ENCODE measurements at regions not wholly inside any gene's neighbourhood (a gene's known extent, or its start where the extent isn't known, plus 50 kb on each side); places are given as distances from the start of the nearest gene placed in this dataset.
"Not testable (repeated sequence)": the region's sequence is repeated elsewhere in the genome, so short reads cannot be mapped to it uniquely, and the experiment has no call there.

DNA sequence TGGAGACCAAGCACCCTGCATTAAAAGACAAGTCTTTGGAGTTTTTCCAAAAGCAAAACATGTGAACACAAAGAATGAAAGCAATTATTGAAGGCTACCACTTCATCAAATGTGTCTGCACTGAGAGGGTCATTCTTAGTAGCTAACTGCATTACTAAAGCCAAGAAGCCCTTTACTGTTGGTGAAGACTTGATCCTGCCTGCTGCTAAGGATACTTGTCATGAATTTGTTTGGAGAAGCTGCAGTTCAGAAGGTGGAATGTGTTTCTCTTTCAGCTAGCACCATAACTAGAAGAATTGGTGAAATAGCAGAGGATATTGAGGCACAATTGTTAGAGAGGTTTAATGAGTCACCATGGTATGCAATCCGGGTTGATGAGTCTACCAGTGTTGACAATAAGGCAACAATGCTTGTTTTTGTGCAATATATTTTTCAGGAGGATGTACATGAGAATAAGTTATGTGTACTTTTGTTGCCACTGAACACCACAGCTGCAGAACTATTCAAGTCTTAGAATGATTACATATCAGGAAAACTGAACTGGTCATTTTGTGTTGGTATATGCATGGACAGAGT, 457.3 kb upstream of the ISX start:
- DNase-seq: no peak

DNA sequence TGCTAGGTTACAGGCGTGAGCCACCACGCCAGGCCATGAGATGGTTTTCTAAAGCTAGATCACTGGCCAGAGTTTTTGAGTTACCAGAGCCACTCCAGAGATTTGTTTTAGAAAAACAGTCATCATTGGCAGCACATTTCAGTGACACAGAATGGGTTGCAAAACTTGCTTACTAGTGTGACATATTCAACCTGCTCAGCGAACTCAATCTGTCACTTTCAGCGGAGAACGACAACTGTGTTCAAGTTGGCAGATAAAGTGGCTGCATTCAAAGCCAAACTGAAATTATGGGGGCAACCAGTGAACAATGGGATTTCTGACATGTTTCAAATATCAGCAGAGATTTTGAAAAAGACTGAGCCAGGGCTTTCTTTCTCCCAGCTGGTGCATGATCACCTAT, 456.3 kb upstream of the ISX start:
- DNase-seq: no peak

DNA sequence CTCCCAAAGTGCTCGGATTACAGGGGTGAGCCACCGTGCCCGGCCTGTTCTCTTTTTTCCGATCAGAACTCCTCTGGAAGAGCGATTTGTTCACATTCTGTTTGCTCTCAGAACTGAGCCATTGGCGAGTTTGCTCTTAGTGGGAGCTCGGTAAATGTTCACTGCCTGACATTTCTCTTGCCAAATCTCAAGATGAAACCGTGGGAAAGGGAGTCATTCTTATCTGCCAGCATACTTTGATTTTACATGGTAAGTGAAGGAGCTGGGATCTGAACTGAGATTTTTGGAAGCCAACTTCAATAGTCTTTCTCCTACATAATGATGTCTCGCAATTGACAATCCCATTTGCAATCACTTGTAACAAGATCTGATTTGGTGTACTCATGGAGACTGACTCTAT, 445.8 kb upstream of the ISX start:
- no peak for DNase-seq

DNA sequence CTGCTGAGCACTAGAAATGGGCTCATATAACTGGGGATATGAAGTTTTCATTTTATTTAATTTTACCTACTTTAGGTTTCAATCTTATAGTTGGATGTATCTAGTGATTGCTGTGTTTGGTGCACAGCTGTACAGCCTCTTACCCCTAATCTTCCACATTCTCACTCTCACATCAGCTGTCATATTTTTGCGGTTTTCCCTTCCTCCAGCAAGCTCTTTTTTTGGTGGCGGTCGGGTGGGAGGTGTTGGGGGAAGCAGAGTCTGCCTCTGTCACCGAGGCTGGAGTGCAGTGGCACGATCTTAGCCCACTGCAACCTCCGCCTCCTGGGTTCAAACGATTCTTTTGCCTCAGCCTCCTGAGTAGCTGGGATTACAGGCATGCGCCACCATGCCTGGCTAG, 445.1 kb upstream of the ISX start:
- DNase-seq: no peak

DNA sequence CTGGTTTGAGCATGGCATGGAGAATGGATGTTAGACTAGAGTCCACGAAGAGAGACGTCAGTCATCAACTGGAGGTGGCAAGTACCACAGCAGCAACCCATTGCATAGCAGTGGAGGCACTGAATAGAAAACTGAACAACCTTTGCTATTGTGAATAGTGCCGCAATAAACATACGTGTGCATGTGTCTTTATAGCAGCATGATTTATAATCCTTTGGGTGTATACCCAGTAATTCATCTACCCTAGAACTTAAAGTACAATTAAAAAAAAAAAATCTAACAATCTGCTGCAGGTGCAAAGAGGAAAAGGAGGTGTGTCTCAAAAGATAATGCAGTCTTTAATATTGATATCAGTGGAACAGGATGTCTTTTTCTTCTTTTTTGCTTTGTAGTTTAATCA, 443.4 kb upstream of the ISX start:
- DNase-seq: no peak

DNA sequence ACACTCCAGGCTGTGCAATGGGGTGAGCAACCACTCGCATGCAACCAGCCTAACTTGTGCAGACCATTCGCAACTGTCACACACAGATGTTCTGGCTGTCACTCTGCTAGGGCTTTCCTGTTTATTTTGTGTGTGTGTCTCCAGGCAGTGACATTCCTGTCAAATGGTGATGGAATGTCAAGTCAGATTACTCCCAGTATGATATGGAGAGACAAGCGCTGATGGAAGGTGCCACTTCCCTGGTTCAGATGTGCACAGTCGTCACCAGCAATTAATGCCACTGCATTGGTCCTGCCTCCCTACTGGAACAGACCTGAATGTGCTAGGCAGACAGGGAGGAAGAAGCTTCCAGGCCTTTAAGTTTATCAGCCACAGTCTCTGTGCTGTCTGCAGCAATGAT, 442.4 kb upstream of the ISX start:
- DNase-seq: no peak

DNA sequence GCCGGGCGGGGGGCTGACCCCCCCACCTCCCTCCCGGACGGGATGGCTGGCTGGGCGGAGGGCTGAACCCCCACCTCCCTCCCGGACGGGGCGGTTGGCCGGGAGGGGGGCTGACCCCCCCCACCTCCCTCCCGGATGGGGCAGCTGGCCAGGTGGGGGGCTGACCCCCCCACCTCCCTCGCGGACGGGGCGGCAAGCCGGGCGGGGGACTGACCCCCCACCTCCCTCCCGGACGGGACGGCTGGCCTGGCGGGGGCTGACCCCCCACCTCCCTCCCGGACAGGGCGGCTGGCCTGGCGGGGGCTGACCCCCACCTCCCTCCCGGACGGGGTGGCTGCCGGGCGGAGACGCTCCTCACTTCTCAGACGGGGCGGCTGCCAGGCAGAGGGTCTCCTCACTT, 440.1 kb upstream of the ISX start:
- DNase-seq: not testable (repeated sequence)

DNA sequence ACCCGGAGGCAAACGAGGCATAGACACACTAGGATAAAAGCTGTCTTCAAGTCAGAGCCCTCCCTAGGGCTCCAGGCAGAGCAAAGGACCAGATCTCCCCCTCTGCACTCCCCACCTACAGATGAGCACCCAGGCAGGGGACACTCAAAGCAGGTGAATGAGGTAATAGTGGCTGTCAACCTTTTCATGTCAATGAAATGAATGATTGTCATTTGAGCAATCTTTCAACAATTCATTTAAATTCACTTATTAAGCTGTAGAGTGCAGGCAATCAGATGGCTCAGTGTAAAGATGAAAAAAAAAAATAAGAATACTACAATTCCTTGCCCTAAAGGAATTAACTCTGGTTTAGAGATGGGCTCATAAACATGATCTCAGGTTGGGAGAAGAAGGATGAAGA, 427.8 kb upstream of the ISX start:
- no peak for DNase-seq

DNA sequence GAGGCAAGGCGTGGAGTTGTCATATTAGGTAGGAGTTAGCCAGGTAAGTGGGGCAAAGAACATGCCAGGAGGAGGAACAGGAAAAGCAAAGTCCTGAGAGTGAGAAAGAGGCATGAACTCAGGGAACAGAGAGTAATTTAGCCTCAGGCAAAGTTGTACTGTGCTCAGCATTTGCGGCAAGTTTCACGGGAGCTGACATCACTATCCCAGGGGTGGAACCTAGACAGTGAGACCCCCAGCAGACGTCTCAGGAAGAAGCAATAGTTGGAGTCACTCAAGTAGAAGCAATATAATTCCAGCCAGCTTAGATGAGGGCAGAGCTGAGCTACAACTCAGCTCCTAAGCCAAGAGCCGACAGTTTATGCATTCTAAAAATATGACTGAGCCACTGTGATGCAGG, 426.0 kb upstream of the ISX start:
- no peak for DNase-seq

DNA sequence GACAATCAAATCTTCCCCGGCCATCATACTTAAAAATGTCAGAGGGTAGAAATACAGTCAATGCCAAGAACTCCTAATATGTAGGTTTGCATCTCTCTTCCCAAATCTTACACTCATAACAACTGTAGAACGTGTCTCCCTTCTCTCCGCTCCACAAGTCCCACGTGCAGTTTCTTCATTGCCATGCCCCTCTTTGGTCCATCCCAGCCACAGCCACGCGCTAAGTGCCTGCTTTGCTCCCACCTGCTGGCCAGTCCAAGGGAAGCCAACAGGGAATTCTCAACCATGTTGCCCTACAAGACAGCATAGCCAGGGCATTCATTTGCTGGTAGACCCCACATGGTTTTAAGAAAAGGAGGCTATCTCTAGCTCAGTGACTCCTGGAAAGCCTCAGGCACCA, 420.6 kb upstream of the ISX start:
- no peak for DNase-seq

DNA sequence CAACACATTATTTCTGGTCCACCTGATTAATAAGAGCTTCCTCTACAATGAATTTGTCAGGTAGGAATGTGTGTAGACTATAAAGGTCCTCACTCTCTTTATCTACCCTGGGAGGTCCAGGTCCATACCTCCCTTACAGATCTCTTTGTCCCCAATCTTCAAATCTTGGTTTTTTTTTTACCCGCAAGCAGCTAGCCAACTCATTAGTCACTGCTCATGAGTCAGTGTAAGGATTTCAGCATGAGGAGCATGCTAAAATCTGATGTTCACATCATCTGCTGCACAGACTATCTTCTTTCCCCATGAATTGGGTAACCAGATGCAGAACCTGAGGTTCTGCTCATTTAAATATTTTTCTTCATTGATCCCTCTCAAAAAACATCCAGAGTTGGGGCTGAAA, 397.0 kb upstream of the ISX start:
- DNase-seq: no peak

DNA sequence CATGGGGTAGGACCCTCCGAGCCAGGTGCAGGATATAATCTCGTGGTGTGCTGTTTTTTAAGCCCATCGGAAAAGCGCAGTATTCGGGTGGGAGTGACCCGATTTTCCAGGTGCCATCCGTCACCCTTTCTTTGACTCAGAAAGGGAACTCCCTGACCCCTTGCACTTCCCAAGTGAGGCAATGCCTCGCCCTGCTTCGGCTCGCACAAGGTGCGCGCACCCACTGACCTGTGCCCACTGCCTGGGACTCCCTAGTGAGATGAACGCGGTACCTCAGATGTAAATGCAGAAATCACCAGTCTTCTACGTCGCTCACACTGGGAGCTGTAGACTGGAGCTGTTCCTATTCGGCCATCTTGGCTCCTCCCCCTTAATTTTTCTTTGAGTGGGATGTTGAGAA, 382.9 kb upstream of the ISX start:
- DNase-seq: not testable (repeated sequence)

DNA sequence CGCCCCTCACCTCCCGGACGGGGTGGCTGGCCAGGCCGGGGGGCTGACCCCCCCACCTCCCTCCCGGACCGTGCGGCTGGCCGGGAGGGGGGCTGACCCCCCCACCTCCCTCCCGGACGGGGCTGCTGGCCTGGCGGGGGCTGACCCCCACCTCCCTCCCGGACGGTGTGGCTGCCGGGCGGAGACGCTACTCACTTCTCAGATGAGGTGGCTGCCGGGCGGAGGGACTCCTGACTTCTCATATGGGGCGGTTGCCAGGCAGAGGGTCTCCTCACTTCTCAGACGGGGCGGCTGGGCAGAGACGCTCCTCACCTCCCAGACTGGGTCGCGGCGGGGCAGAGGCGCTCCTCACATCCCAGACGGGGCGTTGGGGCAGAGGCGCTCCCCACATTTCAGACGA, 381.7 kb upstream of the ISX start:
- not testable (repeated sequence) for DNase-seq

DNA sequence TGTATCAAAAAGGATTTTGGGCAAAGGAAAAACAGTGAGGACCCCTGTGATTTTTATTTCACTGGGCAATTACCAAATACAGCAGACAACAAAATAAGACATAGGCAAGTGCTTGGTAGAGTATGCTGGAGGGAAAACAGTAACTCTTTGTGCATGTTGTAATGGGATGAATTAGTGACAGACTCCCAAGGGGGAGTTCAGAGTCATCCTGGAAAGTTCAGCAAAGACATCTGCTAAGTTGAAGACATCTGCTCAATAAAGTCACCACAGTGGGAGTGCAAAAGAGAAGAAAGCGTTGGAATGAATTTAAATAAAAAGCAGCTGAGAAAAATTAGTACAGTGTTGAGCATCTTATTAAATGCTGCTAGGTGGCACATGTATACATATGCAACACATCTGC, 378.8 kb upstream of the ISX start:
- no peak for DNase-seq

DNA sequence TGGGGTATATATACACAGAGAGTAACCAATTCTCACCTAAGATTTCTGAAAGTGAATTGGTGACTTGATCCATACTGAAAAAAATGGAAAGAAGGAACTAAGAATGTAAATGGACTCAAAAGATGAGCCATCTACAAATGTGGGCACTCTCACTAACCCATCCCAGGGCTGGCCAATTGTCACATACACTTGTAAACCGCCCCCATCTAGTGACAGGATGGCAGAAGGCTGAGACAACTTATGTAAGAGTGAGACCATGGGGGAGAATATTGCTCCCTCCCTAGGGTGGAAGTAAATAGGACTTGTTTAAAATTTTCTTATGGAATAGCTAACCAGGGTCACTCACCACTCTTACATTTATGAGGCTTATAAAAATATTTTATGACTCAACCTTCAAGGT, 377.1 kb upstream of the ISX start:
- DNase-seq: no peak

DNA sequence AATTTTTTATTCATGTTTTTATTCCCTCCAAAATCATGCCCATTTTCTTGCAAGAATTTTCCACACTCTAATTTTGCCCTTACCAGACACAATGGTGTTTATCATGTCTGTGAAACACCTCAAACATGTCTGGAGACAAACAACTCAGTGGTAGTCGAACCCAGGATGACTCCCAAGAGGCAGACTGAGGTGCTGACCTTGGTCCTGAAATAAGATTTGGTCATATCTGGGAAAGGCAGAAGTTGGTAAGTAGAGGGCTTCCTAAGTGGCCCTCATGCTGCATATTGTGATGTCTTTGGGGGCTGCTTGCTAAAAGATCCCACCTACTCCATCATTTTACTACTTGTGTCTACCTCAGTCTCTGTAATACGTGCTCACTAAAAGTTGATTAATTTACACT, 369.4 kb upstream of the ISX start:
- DNase-seq: no peak

DNA sequence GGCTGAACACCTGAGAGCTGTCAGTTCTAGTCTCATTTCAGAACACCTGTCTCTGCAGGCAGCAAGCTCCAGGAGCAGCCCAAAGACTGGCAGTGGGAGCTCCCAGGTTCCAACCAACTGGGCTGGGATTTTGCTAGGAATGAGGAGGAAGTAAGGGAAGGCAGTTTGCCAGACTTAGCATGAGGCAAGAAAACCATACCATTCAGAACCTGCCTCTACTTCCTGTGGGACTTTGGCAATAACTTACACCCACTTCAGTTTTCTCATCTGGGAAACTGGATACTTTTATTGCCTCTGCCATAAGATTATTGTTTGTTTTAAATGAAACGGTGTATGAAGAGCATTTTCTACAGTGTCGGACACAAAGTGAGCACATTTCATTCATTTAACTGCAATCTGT, 363.7 kb upstream of the ISX start:
- no peak for DNase-seq

DNA sequence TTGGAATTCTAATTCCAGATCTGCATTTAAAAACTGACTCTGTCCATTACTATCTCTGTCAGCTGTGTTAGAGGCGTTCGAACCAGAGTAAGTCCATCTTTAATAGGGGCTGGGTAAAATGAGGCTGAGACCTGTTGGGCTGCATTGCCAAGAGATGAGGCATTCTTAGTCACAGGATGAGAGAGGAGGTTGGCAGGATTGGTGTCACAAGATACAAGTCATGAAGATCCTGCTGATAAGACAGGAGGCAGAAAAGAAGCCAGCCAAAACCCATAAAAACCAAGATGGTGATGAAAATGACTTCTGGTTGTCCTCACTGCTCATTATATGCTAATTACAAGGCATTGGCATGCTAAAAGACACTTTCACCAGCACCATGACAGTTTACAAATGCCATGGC, 356.3 kb upstream of the ISX start:
- DNase-seq: no peak

DNA sequence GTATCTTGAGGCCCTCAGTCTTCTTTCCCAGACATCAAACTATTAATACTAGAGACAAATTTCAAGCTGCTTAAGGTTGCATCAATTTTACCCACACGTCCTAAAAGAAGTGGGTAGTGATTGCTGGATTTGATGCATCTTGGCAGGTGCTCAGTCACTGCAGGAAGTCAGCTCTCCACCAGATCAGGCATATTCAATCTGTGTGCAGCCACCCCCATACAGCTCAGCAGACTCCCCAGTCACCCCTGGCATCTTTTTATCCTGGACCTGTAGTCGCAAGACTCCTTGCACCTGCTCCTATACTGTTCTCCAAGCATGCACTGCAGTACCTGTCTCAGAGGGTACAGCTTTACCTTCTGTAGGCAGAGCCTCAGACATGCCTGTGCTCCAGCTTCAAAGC, 343.1 kb upstream of the ISX start:
- DNase-seq: no peak

DNA sequence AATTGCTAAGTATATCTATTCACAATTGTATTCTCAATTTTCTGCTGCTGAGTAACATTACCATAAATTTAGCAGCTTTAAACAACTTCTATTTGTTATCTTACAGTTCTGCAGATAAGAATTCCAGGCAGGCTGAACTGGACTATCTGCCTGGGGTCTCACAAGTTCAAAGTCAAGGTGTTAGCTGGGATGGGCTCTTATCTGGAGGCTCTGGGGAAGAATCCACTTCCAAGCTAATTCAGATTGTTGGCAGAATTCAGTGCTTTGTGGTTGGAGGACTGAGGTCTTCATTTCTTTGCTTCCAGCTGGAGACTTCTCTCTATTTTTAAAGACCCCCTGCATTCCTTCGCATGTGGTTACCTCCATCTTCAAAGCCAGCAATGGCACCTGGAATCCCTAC, 329.9 kb upstream of the ISX start:
- no peak for DNase-seq

DNA sequence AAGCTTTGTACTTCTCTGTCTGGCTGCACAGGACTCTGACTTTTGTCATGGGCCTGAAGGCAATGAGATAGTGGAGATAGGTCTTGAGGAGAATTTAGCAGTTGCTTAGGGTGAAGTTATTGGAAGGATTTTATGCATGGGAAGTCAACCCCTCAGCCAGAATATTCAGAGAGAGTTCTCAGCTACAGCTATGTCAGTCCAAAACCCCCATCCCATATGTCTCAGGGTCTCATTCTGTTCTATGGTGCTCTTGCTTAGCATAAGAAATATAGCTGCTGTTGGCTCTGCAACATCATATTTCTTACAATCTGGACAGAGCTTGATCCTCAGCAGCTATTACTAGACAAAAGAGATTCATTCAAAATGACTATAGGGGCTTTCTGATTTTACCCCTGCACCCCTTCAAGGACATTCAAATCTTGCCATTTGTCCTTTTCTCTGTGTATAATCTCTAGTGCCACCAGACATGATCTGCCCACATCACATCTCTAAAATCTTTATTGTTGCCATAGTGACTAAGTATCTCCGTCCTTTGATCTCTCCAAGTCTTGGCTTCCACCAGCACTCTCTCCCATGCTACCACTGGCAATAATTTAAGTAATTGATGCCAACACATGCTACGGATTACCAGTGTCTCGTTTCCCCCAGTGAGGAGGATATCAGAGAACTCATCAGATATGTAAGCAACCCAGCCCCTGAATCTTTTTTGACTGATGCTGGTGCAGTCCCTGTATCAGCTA, 327.1 kb upstream of the ISX start:
- DNase-seq: no peak

DNA sequence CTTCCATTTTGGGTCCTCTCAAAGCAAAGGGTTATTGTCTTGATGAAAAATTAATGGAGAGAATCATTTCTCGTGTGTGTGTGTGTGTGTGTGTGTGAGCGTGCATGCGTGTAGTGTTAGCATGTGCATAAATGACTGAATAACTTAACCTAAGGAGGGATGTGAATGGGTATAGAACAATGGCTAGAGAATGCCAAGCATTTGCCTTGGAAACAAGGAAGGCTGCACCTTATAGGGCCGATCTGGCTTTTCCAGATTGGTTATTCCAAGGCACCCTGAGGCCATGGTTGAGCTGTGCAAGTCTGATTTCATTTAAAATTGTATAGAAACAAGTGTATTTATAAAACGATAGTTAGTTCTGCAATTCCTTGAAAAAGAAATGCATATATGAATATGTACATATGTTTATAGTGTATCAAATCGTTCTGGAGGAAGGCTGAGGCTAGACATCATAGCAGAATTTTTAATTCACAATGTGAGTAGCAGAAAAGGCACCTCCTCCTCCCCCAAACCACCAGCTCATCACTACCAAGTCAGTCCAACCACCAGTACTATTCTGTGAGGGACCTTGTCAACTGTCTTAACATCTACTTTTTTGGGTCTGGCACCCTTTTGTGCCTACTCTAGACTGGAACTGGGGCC, 322.7 kb upstream of the ISX start:
- no peak for DNase-seq

DNA sequence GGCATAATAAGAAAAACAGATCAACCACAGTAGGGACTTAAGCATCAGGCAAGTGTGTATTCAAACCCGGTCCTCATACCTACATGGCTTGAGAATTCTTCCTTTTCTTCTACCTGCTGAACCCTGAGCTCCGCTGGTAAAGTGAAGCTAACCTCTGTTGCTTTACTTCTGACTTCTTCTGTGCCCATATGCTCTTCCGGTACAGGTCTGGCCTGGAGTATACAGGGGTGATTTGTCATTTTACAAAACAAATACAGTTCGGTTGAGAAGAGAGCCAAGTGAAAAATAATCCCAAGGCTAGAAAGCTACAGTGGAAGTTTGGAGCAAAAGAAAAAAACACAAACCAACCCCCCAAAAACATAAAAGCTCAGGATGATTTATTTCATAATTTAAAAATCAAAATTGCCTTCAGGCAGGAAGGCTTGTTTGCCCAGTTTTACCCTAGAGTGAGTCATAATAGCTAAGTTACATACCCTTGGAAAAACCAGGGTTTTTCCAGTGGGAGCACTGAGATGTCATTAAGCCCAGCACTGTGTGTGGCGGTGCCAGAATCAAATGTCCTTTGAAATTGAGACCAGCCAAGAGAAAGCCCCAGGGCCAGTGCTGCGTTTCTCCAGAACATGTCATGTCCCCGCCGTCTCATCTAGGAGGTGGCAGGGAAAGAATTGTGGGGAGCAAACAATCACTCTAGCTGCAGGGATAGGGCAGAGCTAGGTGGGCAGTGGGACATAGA, 305.5 kb upstream of the ISX start:
- DNase-seq: no peak

DNA sequence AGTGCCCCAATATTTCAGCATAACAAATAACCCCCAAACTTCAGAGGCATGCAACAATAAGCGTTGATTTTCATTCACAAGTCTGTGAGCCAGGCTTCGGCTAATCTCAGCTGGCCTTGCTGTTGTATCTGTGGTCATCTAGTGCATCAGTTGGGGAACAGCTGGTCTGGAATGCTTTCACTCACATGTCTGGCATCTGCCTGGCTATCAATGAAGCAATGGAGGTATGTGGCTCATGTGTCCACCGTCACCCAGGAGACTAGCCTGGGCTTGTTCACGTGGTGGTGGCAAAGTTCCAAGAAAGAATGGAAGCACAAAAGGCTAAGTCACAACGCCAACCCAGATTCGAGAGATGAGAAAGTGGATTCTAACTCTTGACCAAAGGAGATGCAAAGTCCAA, 304.8 kb upstream of the ISX start:
- no peak for DNase-seq

Measured in suppressor macrophage (primary cell).